PFSK-1 (cell line): ENCODE measurements at regions not wholly inside any gene's neighbourhood (a gene's known extent, or its start where the extent isn't known, plus 50 kb on each side); places are given as distances from the start of the nearest gene placed in this dataset.

Experiments used
- FOXP2 ChIP-seq: optimal IDR thresholded peaks from 2 replicates; pipeline ENCODE3; 2011; ENCODE audit warnings: borderline replicate concordance, control low read depth, inconsistent platforms; ENCODE audit not compliant: insufficient read depth; ENCODE audit errors: extremely low read length, extremely low read depth
- POLR2AphosphoS5 ChIP-seq: IDR thresholded peaks from 2 replicates; pipeline ENCODE4 v1.6.1; 2012; ENCODE audit warnings: low read depth, mild to moderate bottlenecking, control low read depth, low read length, moderate library complexity
- SIN3A ChIP-seq: IDR thresholded peaks from 2 replicates; pipeline ENCODE4 v1.6.1; 2012; ENCODE audit warnings: mild to moderate bottlenecking, low read length, moderate library complexity, borderline replicate concordance; ENCODE audit not compliant: insufficient read depth
- TAF1 ChIP-seq: IDR thresholded peaks from 2 replicates; pipeline ENCODE4 v1.6.1; 2012; ENCODE audit warnings: low read length, control low read depth, borderline replicate concordance; ENCODE audit not compliant: insufficient read depth
- TF ChIP-seq, protein P1 (sequence below), 2 experiments: IDR thresholded peaks; 2 replicates each; pipeline versions ENCODE4 v1.6.1 to v1.8.0; 2011 to 2012; ENCODE audit warnings: low read depth in 2 of 2, low read length in 2 of 2, control low read depth in 1 of 2, inconsistent platforms in 1 of 2, mild to moderate bottlenecking in 1 of 2, moderate library complexity in 1 of 2; ENCODE audit not compliant: insufficient read depth in 1 of 2

- TF ChIP-seq, protein P1, sequence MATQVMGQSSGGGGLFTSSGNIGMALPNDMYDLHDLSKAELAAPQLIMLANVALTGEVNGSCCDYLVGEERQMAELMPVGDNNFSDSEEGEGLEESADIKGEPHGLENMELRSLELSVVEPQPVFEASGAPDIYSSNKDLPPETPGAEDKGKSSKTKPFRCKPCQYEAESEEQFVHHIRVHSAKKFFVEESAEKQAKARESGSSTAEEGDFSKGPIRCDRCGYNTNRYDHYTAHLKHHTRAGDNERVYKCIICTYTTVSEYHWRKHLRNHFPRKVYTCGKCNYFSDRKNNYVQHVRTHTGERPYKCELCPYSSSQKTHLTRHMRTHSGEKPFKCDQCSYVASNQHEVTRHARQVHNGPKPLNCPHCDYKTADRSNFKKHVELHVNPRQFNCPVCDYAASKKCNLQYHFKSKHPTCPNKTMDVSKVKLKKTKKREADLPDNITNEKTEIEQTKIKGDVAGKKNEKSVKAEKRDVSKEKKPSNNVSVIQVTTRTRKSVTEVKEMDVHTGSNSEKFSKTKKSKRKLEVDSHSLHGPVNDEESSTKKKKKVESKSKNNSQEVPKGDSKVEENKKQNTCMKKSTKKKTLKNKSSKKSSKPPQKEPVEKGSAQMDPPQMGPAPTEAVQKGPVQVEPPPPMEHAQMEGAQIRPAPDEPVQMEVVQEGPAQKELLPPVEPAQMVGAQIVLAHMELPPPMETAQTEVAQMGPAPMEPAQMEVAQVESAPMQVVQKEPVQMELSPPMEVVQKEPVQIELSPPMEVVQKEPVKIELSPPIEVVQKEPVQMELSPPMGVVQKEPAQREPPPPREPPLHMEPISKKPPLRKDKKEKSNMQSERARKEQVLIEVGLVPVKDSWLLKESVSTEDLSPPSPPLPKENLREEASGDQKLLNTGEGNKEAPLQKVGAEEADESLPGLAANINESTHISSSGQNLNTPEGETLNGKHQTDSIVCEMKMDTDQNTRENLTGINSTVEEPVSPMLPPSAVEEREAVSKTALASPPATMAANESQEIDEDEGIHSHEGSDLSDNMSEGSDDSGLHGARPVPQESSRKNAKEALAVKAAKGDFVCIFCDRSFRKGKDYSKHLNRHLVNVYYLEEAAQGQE (IDR thresholded peaks at IDR 0.05; ENCODE audit: insufficient read depth in 1 of 2, low read depth in 2 of 2, low read length in 2 of 2): no peak
- no peak for TF ChIP-seq POLR2AphosphoS5
- no peak for TF ChIP-seq FOXP2
- TF ChIP-seq TAF1: no peak
- TF ChIP-seq SIN3A: no peak
Observed at GRCh38 chr2:82169379-82169778, 1864.8 kb upstream of the LRRTM1 start.

- TF ChIP-seq, protein P1 (IDR thresholded peaks at IDR 0.05; ENCODE audit: insufficient read depth in 1 of 2, low read depth in 2 of 2, low read length in 2 of 2): no peak
- TF ChIP-seq FOXP2 (no peak), SIN3A (no peak), POLR2AphosphoS5 (no peak), TAF1 (no peak)
Observed at GRCh38 chr2:82165377-82165776, 1860.8 kb upstream of the LRRTM1 start.

GRCh38 chr2:82158150-82158549 lies 1853.6 kb upstream of the LRRTM1 start:
- TF ChIP-seq, protein P1 (IDR thresholded peaks at IDR 0.05; ENCODE audit: insufficient read depth in 1 of 2, low read depth in 2 of 2, low read length in 2 of 2): no peak
- TF ChIP-seq POLR2AphosphoS5: no peak
- TF ChIP-seq TAF1: no peak

DNA sequence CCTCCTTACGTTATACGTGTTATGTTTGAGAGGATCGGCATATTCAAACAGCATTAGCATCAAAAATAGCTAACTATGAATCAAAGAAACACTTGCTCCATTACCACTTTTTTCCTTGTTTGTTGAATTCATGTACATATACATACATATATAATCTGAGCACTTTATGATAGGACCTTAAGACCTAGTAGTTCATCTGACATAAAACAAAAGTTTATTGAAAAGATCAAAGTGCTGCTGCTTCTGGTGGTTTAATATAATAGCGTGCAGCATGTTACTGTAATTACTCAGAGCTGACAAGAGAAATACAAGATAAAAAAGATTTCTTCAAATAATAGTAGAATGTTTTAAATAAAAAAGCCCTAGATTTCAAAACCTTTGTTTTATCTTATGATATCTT lies 1850.9 kb upstream of the LRRTM1 start:
- TF ChIP-seq POLR2AphosphoS5: no peak
- TF ChIP-seq, protein P1 (IDR thresholded peaks at IDR 0.05; ENCODE audit: insufficient read depth in 1 of 2, low read depth in 2 of 2, low read length in 2 of 2): no peak
- no peak for TF ChIP-seq FOXP2
- no peak for TF ChIP-seq TAF1
- no peak for TF ChIP-seq SIN3A

DNA sequence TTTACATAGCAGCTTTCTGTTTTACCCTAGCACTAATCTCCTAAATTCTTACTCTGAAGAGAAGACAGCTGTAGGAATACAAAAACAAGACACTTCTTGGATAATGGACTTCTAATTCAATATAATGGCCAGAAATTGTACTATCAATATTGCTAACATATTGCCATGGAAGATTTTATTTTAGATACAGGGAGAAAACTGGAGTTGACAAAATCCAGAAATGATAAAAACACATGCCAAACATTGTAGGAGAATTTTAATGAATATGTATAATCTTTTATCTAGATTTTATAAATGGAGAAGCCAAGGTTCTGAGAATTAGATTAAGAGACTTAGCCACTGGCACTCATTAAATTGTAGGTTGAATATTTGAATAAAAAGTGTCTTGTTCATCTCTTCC lies 1838.8 kb upstream of the LRRTM1 start:
- no peak for TF ChIP-seq POLR2AphosphoS5
- TF ChIP-seq TAF1: no peak
- TF ChIP-seq SIN3A: no peak
- TF ChIP-seq FOXP2: no peak
- TF ChIP-seq, protein P1 (IDR thresholded peaks at IDR 0.05; ENCODE audit: insufficient read depth in 1 of 2, low read depth in 2 of 2, low read length in 2 of 2): no peak
